ENCODE measurements at regions not wholly inside any gene's neighbourhood (a gene's known extent, or its start where the extent isn't known, plus 50 kb on each side); places are given as distances from the start of the nearest gene placed in this dataset.
"Not testable (repeated sequence)": the region's sequence is repeated elsewhere in the genome, so short reads cannot be mapped to it uniquely, and the experiment has no call there.

- Histone ChIP-seq H3K27me3 (ENCODE audit: control insufficient read depth in 3 of 3, insufficient read depth in 3 of 3, low read length in 2 of 3) (peaks cover 0 to 1% (median 0%) of the 10 kb centered on the region in 3 donors), H3K9me3 (ENCODE audit: control insufficient read depth in 4 of 4, insufficient read depth in 3 of 4, low read length in 3 of 4) (no peaks in the 10 kb centered on the region), H3K4me3 (no peak overlapping the region), H3K4me1 (ENCODE audit: control insufficient read depth in 5 of 5, insufficient read depth in 5 of 5, low read length in 5 of 5) (peaks cover 0 to 4% (median 0%) of the 10 kb centered on the region in 5 donors), H3K27ac (ENCODE audit: low read depth in 1 of 2, low read length in 1 of 2) (no peak overlapping the region), H3K36me3 (ENCODE audit: control insufficient read depth in 4 of 4, insufficient read depth in 4 of 4, low read length in 4 of 4) (no peaks in the 10 kb centered on the region), H3K9ac (ENCODE audit: insufficient read depth in 1 of 2, low read length in 2 of 2) (no peak overlapping the region)
- ATAC-seq (ENCODE audit: insufficient read depth, low FRiP score) (no peak), DNase-seq (no peak)
- 89 to 91% methylated on average over 8 of the region's 8 CpGs for WGBS, 2 donors
- no peak for TF ChIP-seq CTCF (IDR thresholded peaks at IDR 0.05; ENCODE audit: control extremely low read depth, extremely low read depth)
Observed at GRCh38 chr11:33949252-33949913, 57.5 kb upstream of the LMO2 start.

DNA sequence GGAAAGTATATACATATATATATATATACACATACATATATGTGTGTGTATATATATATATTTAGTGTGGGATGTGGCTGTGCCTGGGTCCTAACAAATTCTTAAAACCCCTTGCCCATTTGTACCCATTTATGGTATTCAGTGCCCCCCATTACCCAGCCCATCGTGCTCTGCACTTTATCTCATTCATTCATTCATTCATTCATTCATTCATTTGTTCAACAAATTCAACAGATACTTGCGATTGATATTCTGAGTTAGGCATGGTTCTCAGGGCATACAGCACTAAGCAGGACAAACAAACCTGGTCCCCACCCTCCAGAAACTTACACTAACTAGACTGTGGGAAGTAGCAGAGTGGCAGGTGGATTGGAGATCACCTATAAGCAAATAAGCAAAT is 56.6 kb upstream of the LMO2 start:
- 77 to 85% methylated on average over 2 of the region's 2 CpGs for WGBS, 2 donors
- DNase-seq (no peak), ATAC-seq (ENCODE audit: insufficient read depth, low FRiP score) (no peak)
- Histone ChIP-seq H3K27me3 (ENCODE audit: control insufficient read depth in 3 of 3, insufficient read depth in 3 of 3, low read length in 2 of 3) (no peaks in the 10 kb centered on the region), H3K9me3 (ENCODE audit: control insufficient read depth in 4 of 4, insufficient read depth in 3 of 4, low read length in 3 of 4) (no peaks in the 10 kb centered on the region), H3K4me3 (no peak overlapping the region), H3K9ac (ENCODE audit: insufficient read depth in 1 of 2, low read length in 2 of 2) (no peak overlapping the region), H3K4me1 (ENCODE audit: control insufficient read depth in 5 of 5, insufficient read depth in 5 of 5, low read length in 5 of 5) (peaks cover 0 to 4% (median 0%) of the 10 kb centered on the region in 5 donors), H3K36me3 (ENCODE audit: control insufficient read depth in 4 of 4, insufficient read depth in 4 of 4, low read length in 4 of 4) (no peaks in the 10 kb centered on the region), H3K27ac (ENCODE audit: low read depth in 1 of 2, low read length in 1 of 2) (no peak overlapping the region)
- no peak for TF ChIP-seq CTCF (IDR thresholded peaks at IDR 0.05; ENCODE audit: control extremely low read depth, extremely low read depth)

DNA sequence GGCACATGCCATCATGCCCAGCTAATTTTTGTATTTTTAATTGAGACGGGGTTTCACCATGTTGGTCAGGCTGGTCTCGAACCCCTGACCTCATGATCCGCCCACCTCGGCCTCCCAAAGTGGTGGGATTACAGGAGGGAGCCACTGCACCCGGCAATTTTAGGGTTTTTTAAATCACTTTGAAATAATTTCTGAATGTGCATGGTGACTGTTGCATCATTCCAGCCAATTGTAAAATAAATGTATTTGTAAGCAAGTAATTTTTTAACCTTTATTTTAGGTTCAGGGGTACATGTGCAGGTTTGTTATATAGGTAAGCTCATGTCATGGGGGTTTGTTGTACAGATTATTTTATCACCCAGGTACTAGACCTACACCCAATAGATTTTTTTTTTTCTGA is 56.0 kb upstream of the LMO2 start:
- WGBS, 2 donors = 96 to 97% methylated on average over 5 of the region's 5 CpGs

DNA sequence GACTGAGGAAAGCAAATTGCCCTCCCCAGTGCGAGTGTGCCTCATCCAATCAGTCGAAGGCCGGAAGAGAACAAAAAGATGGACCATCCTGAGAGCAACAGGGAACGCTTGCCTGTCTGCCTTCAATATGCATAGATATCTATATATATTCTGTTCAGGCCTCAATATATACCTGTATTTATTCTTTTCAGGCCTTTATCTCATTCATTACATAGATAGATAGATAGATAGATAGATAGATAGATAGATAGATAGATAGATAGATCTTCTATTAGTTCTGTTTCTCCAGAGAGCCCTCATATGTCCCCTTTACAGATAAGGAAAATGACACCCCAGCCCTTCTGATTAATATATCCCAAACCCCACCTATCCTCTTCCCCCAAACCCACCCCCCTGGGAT is 55.1 kb upstream of the LMO2 start:
- Histone ChIP-seq H3K9me3 (ENCODE audit: control insufficient read depth in 4 of 4, insufficient read depth in 3 of 4, low read length in 3 of 4) (no peaks in the 10 kb centered on the region), H3K27me3 (ENCODE audit: control insufficient read depth in 3 of 3, insufficient read depth in 3 of 3, low read length in 2 of 3) (no peaks in the 10 kb centered on the region), H3K36me3 (ENCODE audit: control insufficient read depth in 4 of 4, insufficient read depth in 4 of 4, low read length in 4 of 4) (no peaks in the 10 kb centered on the region), H3K27ac (ENCODE audit: low read depth in 1 of 2, low read length in 1 of 2) (no peak overlapping the region), H3K4me1 (ENCODE audit: control insufficient read depth in 5 of 5, insufficient read depth in 5 of 5, low read length in 5 of 5) (peaks cover 0 to 5% (median 0%) of the 10 kb centered on the region in 5 donors), H3K4me3 (no peak overlapping the region), H3K9ac (ENCODE audit: insufficient read depth in 1 of 2, low read length in 2 of 2) (no peak overlapping the region)
- DNase-seq = no peak
- no peak for TF ChIP-seq CTCF (IDR thresholded peaks at IDR 0.05; ENCODE audit: control extremely low read depth, extremely low read depth)
- ATAC-seq (ENCODE audit: insufficient read depth, low FRiP score) = no peak
- 74 to 88% methylated on average over 4 of the region's 4 CpGs for WGBS, 2 donors

More for the DNA sequence above, 56.0 kb upstream of the LMO2 start:
- not testable (repeated sequence) for H3K27ac ChIP-seq (ENCODE audit: low read depth in 1 of 2, low read length in 1 of 2); H3K9ac ChIP-seq (ENCODE audit: insufficient read depth in 1 of 2, low read length in 2 of 2); DNase-seq; H3K27me3 ChIP-seq (ENCODE audit: control insufficient read depth in 3 of 3, insufficient read depth in 3 of 3, low read length in 2 of 3); ATAC-seq (ENCODE audit: insufficient read depth, low FRiP score); H3K36me3 ChIP-seq (ENCODE audit: control insufficient read depth in 4 of 4, insufficient read depth in 4 of 4, low read length in 4 of 4); H3K4me1 ChIP-seq (ENCODE audit: control insufficient read depth in 5 of 5, insufficient read depth in 5 of 5, low read length in 5 of 5); H3K4me3 ChIP-seq; H3K9me3 ChIP-seq (ENCODE audit: control insufficient read depth in 4 of 4, insufficient read depth in 3 of 4, low read length in 3 of 4)

Data from lung (tissue), 11 donors.